Activated naive CD4-positive, alpha-beta T cell treated with anti-CD3 and anti-CD28 coated beads, Interleukin-2, amount 50 U/mL, for 16 hours (primary cell): ENCODE measurements at regions not wholly inside any gene's neighbourhood (a gene's known extent, or its start where the extent isn't known, plus 50 kb on each side); places are given as distances from the start of the nearest gene placed in this dataset.

ENCODE experiments used
- DNase-seq: peaks from one replicate; pipeline ENCODE4 v3.0.0-alpha.2; 2020

GRCh38 chr5:61596265-61596664 is 264.2 kb downstream of the ZSWIM6 start:
- DNase-seq = no peak

GRCh38 chr5:61597684-61598083 is 265.6 kb downstream of the ZSWIM6 start:
- DNase-seq = no peak

GRCh38 chr5:61598126-61598525 is 266.1 kb downstream of the ZSWIM6 start:
- no peak for DNase-seq

- no peak for DNase-seq
These were observed 267.5 kb downstream of the ZSWIM6 start for GRCh38 chr5:61599370-61600122.

GRCh38 chr5:61600123-61600444 is 268.0 kb downstream of the ZSWIM6 start:
- DNase-seq = no peak

GRCh38 chr5:61600945-61601511 is 269.0 kb downstream of the ZSWIM6 start:
- no peak for DNase-seq

- no peak for DNase-seq
These were observed 271.3 kb downstream of the ZSWIM6 start for GRCh38 chr5:61603211-61603908.

GRCh38 chr5:61604076-61605025 is 272.3 kb downstream of the ZSWIM6 start:
- DNase-seq = no peak

GRCh38 chr5:61609840-61610677 is 278.0 kb downstream of the ZSWIM6 start:
- DNase-seq = no peak

GRCh38 chr5:61610678-61611024 is 278.6 kb downstream of the ZSWIM6 start:
- DNase-seq = no peak

GRCh38 chr5:61612431-61612830 is 280.4 kb downstream of the ZSWIM6 start:
- no peak for DNase-seq

GRCh38 chr5:61613679-61614078 is 281.6 kb downstream of the ZSWIM6 start:
- no peak for DNase-seq

- no peak for DNase-seq
These were observed 282.5 kb downstream of the ZSWIM6 start for GRCh38 chr5:61614606-61615005.

GRCh38 chr5:61617039-61617438 is 285.0 kb downstream of the ZSWIM6 start:
- no peak for DNase-seq

GRCh38 chr5:61617995-61618525 is 286.0 kb downstream of the ZSWIM6 start:
- no peak for DNase-seq

GRCh38 chr5:61618577-61618976 is 286.5 kb downstream of the ZSWIM6 start:
- DNase-seq = no peak

- no peak for DNase-seq
These were observed 287.2 kb downstream of the ZSWIM6 start for GRCh38 chr5:61619289-61619688.

GRCh38 chr5:61619777-61620518 is 287.9 kb downstream of the ZSWIM6 start:
- no peak for DNase-seq

- no peak for DNase-seq
These were observed 288.7 kb downstream of the ZSWIM6 start for GRCh38 chr5:61620699-61621182.

- no peak for DNase-seq
These were observed 289.2 kb downstream of the ZSWIM6 start for GRCh38 chr5:61621202-61621650.

- no peak for DNase-seq
These were observed 290.1 kb downstream of the ZSWIM6 start for GRCh38 chr5:61622156-61622555.
